ENCODE measurements at regions not wholly inside any gene's neighbourhood (a gene's known extent, or its start where the extent isn't known, plus 50 kb on each side); places are given as distances from the start of the nearest gene placed in this dataset.

- H3K9ac ChIP-seq = no peak overlapping the region
- POLR2A ChIA-PET = no interaction called here
- peaks cover 4% of the 10 kb centered on the region; the same call in 1 of the 2 replicates for H3K9me3 ChIP-seq
- no peak overlapping the region for H3K4me2 ChIP-seq
- 37% methylated on average over 2 of the region's 3 CpGs for WGBS (ENCODE audit: low lambda C conversion rate)
- H2AFZ ChIP-seq (ENCODE audit: low read depth) = no peak overlapping the region
- no peak overlapping the region for H3K4me3 ChIP-seq (ENCODE audit: low read depth in 2 of 2, low read length in 1 of 2)
- no peaks in the 10 kb centered on the region for H3F3A ChIP-seq (replicated peaks; ENCODE audit: insufficient read depth)
- H4K20me1 ChIP-seq (ENCODE audit: insufficient read depth) = no peaks in the 10 kb centered on the region
- H3K79me2 ChIP-seq (ENCODE audit: insufficient read depth) = no peaks in the 10 kb centered on the region
- no peak overlapping the region for H3K27ac ChIP-seq (ENCODE audit: low read depth in 2 of 2, low read length in 1 of 2)
- DNase-seq = no peak
- H3K27me3 ChIP-seq (ENCODE audit: insufficient read depth) = no peaks in the 10 kb centered on the region
- no peak for TF ChIP-seq IRF3 (IDR thresholded peaks at IDR 0.05; ENCODE audit: low read depth, low read length)
- H3K9me2 ChIP-seq = no peaks in the 10 kb centered on the region
- no peaks in the 10 kb centered on the region for H3K36me3 ChIP-seq (replicated peaks in 1 of 2; ENCODE audit: control insufficient read depth in 1 of 2, insufficient read depth in 2 of 2, low read length in 1 of 2)
- CTCF ChIA-PET = interaction anchor here (1.9 kb wide), 1 partner anchor 11 kb away, joined by 5 read pairs; no protein-coding TSS in a partner anchor
- no peaks in the 10 kb centered on the region for H3K4me1 ChIP-seq (ENCODE audit: control insufficient read depth in 1 of 2, insufficient read depth in 2 of 2, low read depth in 1 of 2, low read length in 1 of 2)
Observed at GRCh38 chr14:101349108-101349507, 212.2 kb upstream of the DIO3 start.

- ChIA-PET POLR2A (no interaction called here), CTCF (interaction anchor here (1.9 kb wide), 1 partner anchor 12 kb away, joined by 5 read pairs; no protein-coding TSS in a partner anchor)
- H3K9me3 ChIP-seq = peaks cover 4% of the 10 kb centered on the region; the same call in 1 of the 2 replicates
- H3K79me2 ChIP-seq (ENCODE audit: insufficient read depth) = no peaks in the 10 kb centered on the region
- H4K20me1 ChIP-seq (ENCODE audit: insufficient read depth) = no peaks in the 10 kb centered on the region
- no peak overlapping the region for H3K9ac ChIP-seq
- H3K9me2 ChIP-seq = no peaks in the 10 kb centered on the region
- H3F3A ChIP-seq (replicated peaks; ENCODE audit: insufficient read depth) = no peaks in the 10 kb centered on the region
- no peak overlapping the region for H3K27ac ChIP-seq (ENCODE audit: low read depth in 2 of 2, low read length in 1 of 2)
- 43% methylated on average over 4 of the region's 4 CpGs for WGBS (ENCODE audit: low lambda C conversion rate)
- H3K27me3 ChIP-seq (ENCODE audit: insufficient read depth) = no peaks in the 10 kb centered on the region
- H2AFZ ChIP-seq (ENCODE audit: low read depth) = no peak overlapping the region
- H3K4me3 ChIP-seq (ENCODE audit: low read depth in 2 of 2, low read length in 1 of 2) = no peak overlapping the region
- no peak for DNase-seq
- H3K36me3 ChIP-seq (replicated peaks in 1 of 2; ENCODE audit: control insufficient read depth in 1 of 2, insufficient read depth in 2 of 2, low read length in 1 of 2) = no peaks in the 10 kb centered on the region
- no peaks in the 10 kb centered on the region for H3K4me1 ChIP-seq (ENCODE audit: control insufficient read depth in 1 of 2, insufficient read depth in 2 of 2, low read depth in 1 of 2, low read length in 1 of 2)
- no peak overlapping the region for H3K4me2 ChIP-seq
- TF ChIP-seq TAF1 (IDR thresholded peaks at IDR 0.05; ENCODE audit: borderline replicate concordance, low read depth, low read length) (no peak), RAD21 (IDR thresholded peaks at IDR 0.05; ENCODE audit: low read length) (no peak), RXRA (IDR thresholded peaks at IDR 0.05; ENCODE audit: borderline replicate concordance, low read depth) (no peak), JUND (IDR thresholded peaks at IDR 0.05) (no peak), FOXJ3 (CRISPR knock-in tag; IDR thresholded peaks at IDR 0.05) (no peak), TEAD4 (IDR thresholded peaks at IDR 0.05; ENCODE audit: borderline replicate concordance, insufficient read depth) (no peak), NRF1 (IDR thresholded peaks at IDR 0.05; ENCODE audit: low read depth, low read length) (no peak), CTCF (IDR thresholded peaks at IDR 0.05) (no peak), RFX5 (IDR thresholded peaks at IDR 0.05; ENCODE audit: low read length) (no peak), SIN3A (IDR thresholded peaks at IDR 0.05; ENCODE audit: borderline replicate concordance, low read depth, low read length) (no peak), ZBTB33 (IDR thresholded peaks at IDR 0.05; ENCODE audit: borderline replicate concordance, low read depth) (no peak), GATA2 (CRISPR knock-in tag; IDR thresholded peaks at IDR 0.05) (no peak), REST (IDR thresholded peaks at IDR 0.05; ENCODE audit: low read depth, low read length) (no peak), MAX (IDR thresholded peaks at IDR 0.05; ENCODE audit: low read depth) (no peak), TCF12 (IDR thresholded peaks at IDR 0.05) (no peak), MXI1 (IDR thresholded peaks at IDR 0.05; ENCODE audit: low read depth, low read length) (no peak), FOSL2 (IDR thresholded peaks at IDR 0.05; ENCODE audit: borderline replicate concordance, low read depth) (no peak)
Observed at GRCh38 chr14:101350021-101350420, 211.3 kb upstream of the DIO3 start.

Data from SK-N-SH (cell line).